DMS153 treated with DMSO at 0.1 percent for 48 hours (cell line): ENCODE measurements at regions not wholly inside any gene's neighbourhood (a gene's known extent, or its start where the extent isn't known, plus 50 kb on each side); places are given as distances from the start of the nearest gene placed in this dataset.
"Not testable (repeated sequence)": the region's sequence is repeated elsewhere in the genome, so short reads cannot be mapped to it uniquely, and the experiment has no call there.

Experiments
- DNase-seq: peaks from one replicate; lab custom pipeline; 2025; ENCODE audit not compliant: unreplicated experiment; lab: John Stamatoyannopoulos, UW

GRCh38 chr5:18203296-18203695 is 569.0 kb downstream of the TAF11L14 start:
- no peak for DNase-seq

GRCh38 chr5:18213666-18214065 is 579.4 kb downstream of the TAF11L14 start:
- DNase-seq = no peak

- DNase-seq = no peak
Observed at GRCh38 chr5:18216016-18216415, 581.8 kb downstream of the TAF11L14 start.

- no peak for DNase-seq
Observed at GRCh38 chr5:18216729-18217128, 582.5 kb downstream of the TAF11L14 start.

GRCh38 chr5:18219241-18219640 is 585.0 kb downstream of the TAF11L14 start:
- DNase-seq = no peak

GRCh38 chr5:18220631-18221030 is 586.4 kb downstream of the TAF11L14 start:
- no peak for DNase-seq

- no peak for DNase-seq
Observed at GRCh38 chr5:18236386-18236785, 602.1 kb downstream of the TAF11L14 start.

- no peak for DNase-seq
Observed at GRCh38 chr5:18238321-18238720, 604.1 kb downstream of the TAF11L14 start.

- DNase-seq = no peak
Observed at GRCh38 chr5:18240971-18241370, 606.7 kb downstream of the TAF11L14 start.

- no peak for DNase-seq
Observed at GRCh38 chr5:18243846-18244245, 609.6 kb downstream of the TAF11L14 start.

GRCh38 chr5:18244309-18244708 is 610.0 kb downstream of the TAF11L14 start:
- DNase-seq = no peak

GRCh38 chr5:18252559-18252958 is 618.3 kb downstream of the TAF11L14 start:
- DNase-seq = no peak

GRCh38 chr5:18264126-18264882 is 630.0 kb downstream of the TAF11L14 start:
- DNase-seq = no peak

- DNase-seq = no peak
Observed at GRCh38 chr5:18270635-18271338, 636.5 kb downstream of the TAF11L14 start.

- no peak for DNase-seq
Observed at GRCh38 chr5:18276939-18277338, 642.7 kb downstream of the TAF11L14 start.

- peak; percentile 34 for DNase-seq
Observed at GRCh38 chr5:18281947-18282581, 647.8 kb downstream of the TAF11L14 start.

- no peak for DNase-seq
Observed at GRCh38 chr5:18285257-18285656, 651.0 kb downstream of the TAF11L14 start.

GRCh38 chr5:18292146-18292545 is 657.9 kb downstream of the TAF11L14 start:
- no peak for DNase-seq

GRCh38 chr5:18295696-18296095 is 661.4 kb downstream of the TAF11L14 start:
- DNase-seq = not testable (repeated sequence)

GRCh38 chr5:18299166-18299565 is 664.9 kb downstream of the TAF11L14 start:
- DNase-seq = no peak

GRCh38 chr5:18305288-18305924 is 671.1 kb downstream of the TAF11L14 start:
- DNase-seq = no peak

- no peak for DNase-seq
Observed at GRCh38 chr5:18311266-18311665, 677.0 kb downstream of the TAF11L14 start.
